Panc1 (cell line): ENCODE measurements at regions not wholly inside any gene's neighbourhood (a gene's known extent, or its start where the extent isn't known, plus 50 kb on each side); places are given as distances from the start of the nearest gene placed in this dataset.

Experiments used
- ATAC-seq: fragments of 200-7000 bp; cut with Tn5 transposase; 2 replicates; pipeline ENCODE4 v1.9.1; 2020; ENCODE audit warnings: mild to moderate bottlenecking, moderate library complexity
- BruUV-seq: library from RNA; stranded (reverse); fragments of 400-500 nt; replicated peaks from 2 replicates; lab custom pipeline; 2021; lab: Mats Ljungman, UMichigan
- CTCF ChIA-PET: fragments of 300-600 bp; sonication (Branson Sonifier 250); formaldehyde crosslinking; loops from one replicate; lab custom pipeline; 2022; ENCODE audit warnings: antibody characterized with exemption; lab: Charles Lee
- POLR2A ChIA-PET: fragments of 300-600 bp; sonication (Branson Sonifier 250); formaldehyde crosslinking; loops from one replicate; lab custom pipeline; 2022; ENCODE audit warnings: antibody characterized with exemption; lab: Charles Lee
- DNase-seq: peaks from one replicate; pipeline ENCODE4 v3.0.0-alpha.2; 2010; ENCODE audit warnings: low read depth, low spot score
- H3K27ac ChIP-seq: 2 replicates; pipeline ENCODE4 v1.5.1; 2011; ENCODE audit warnings: mild to moderate bottlenecking, low read length, inconsistent platforms
- H3K27me3 ChIP-seq: fragments of 200-500 bp; sonication (Bioruptor generic); 2 replicates; pipeline ENCODE4 v1.6.0; 2014; ENCODE audit warnings: low read length, inconsistent platforms; ENCODE audit not compliant: control insufficient read depth, insufficient read depth
- H3K36me3 ChIP-seq: fragments of 200-500 bp; sonication (Bioruptor generic); 2 replicates; pipeline ENCODE4 v1.5.1; 2014; ENCODE audit warnings: inconsistent platforms, mild to moderate bottlenecking, low read length, moderate library complexity; ENCODE audit not compliant: control insufficient read depth, insufficient read depth
- H3K4me1 ChIP-seq: 2 replicates; pipeline ENCODE4 v1.5.1; 2011; ENCODE audit warnings: inconsistent platforms, mild to moderate bottlenecking, low read length, moderate library complexity; ENCODE audit not compliant: control insufficient read depth, insufficient read depth
- H3K4me3 ChIP-seq, 2 experiments: 2 replicates each; pipeline ENCODE4 v1.5.1; 2011 to 2012; ENCODE audit warnings: low read depth in 2 of 2, low read length in 2 of 2, mild to moderate bottlenecking in 2 of 2, inconsistent platforms in 1 of 2, moderate library complexity in 1 of 2
- H3K9me3 ChIP-seq: fragments of 200-500 bp; sonication (Bioruptor generic); 2 replicates; pipeline ENCODE4 v1.5.1; 2014; ENCODE audit warnings: low read depth, mild to moderate bottlenecking, inconsistent platforms, low read length, moderate library complexity; ENCODE audit not compliant: control insufficient read depth, insufficient read depth
- CTCF ChIP-seq: fragments of 450-650 bp; IDR thresholded peaks from 2 replicates; pipeline ENCODE4 v1.5.1; 2017; ENCODE audit warnings: mild to moderate bottlenecking
- POLR2AphosphoS5 ChIP-seq: IDR thresholded peaks from 2 replicates; pipeline ENCODE4 v1.6.1; 2012; ENCODE audit warnings: mild to moderate bottlenecking, low read depth, low read length, moderate library complexity
- REST ChIP-seq, 2 experiments: IDR thresholded peaks; 2 replicates each; pipeline ENCODE4 v1.6.1; 2011 to 2012; ENCODE audit warnings: low read depth in 2 of 2, control low read depth in 1 of 2, low read length in 1 of 2, mild to moderate bottlenecking in 1 of 2, moderate library complexity in 1 of 2; ENCODE audit not compliant: insufficient read depth in 1 of 2
- SIN3A ChIP-seq: IDR thresholded peaks from 2 replicates; pipeline ENCODE4 v1.6.1; 2012; ENCODE audit warnings: low read depth, mild to moderate bottlenecking, low read length, moderate library complexity, borderline replicate concordance; ENCODE audit not compliant: insufficient read depth
- TCF7L2 ChIP-seq: IDR thresholded peaks from 2 replicates; pipeline ENCODE4 v1.6.1; 2011; ENCODE audit warnings: mild to moderate bottlenecking, low read depth, low read length, inconsistent platforms
- in situ Hi-C: cut with HindIII; loops from 2 replicates; pipeline ENCODE4 v1.10.0; 2016; ENCODE audit warnings: low sequenced_read_pairs, low pct_unique_long_range_greater_than_20kb
- intact Hi-C: fragments of 100-400 bp; cut with micrococcal nuclease; formaldehyde crosslinking; loops from one replicate; pipeline ENCODE4 v1.10.0; 2022; ENCODE audit not compliant: unreplicated experiment

- ATAC-seq (peak; percentile 83), DNase-seq (peak; percentile 61)
- POLR2A ChIA-PET: no interaction called here
- CTCF ChIA-PET: interaction anchor here (0.6 to 0.7 kb wide), 3 partner anchors 34 to 680 kb away, joined by 3 to 4 read pairs (median 3); partner anchors contain the start of gene TAS2R8
- in situ Hi-C loops (no loop called here), intact Hi-C loops (loop anchor here (2.0 to 5.0 kb wide), 2 partner anchors 260 to 716 kb away; no protein-coding TSS in a partner anchor)
- 0 out of 2 replicates have a peak, but pooled peaks cover 1% of the 10 kb centered on the region for H3K27me3 ChIP-seq
- no peak overlapping the region; a peak in 1 of 4 replicates for H3K4me3 ChIP-seq
- TF ChIP-seq CTCF (peak; percentile 91), TCF7L2 (no peak)
- no TSS peak for BruUV-seq
- no peaks in the 10 kb centered on the region for H3K9me3 ChIP-seq
- 0 out of 2 replicates have a peak, but pooled peaks cover 4% of the 10 kb centered on the region for H3K4me1 ChIP-seq
- H3K36me3 ChIP-seq: no peaks in the 10 kb centered on the region
- H3K27ac ChIP-seq: no peak overlapping the region
Measured at GRCh38 chr12:11486623-11487444, 91.5 kb upstream of the PRB2 start.

GRCh38 chr12:11496157-11496851 lies 100.9 kb upstream of the PRB2 start:
- DNase-seq (no peak), ATAC-seq (no peak)
- Histone ChIP-seq H3K27me3 (peaks cover 5% of the 10 kb centered on the region; the same call in 1 of the 2 replicates), H3K4me1 (no peaks in the 10 kb centered on the region), H3K4me3 (no peak overlapping the region), H3K9me3 (no peaks in the 10 kb centered on the region), H3K36me3 (no peaks in the 10 kb centered on the region), H3K27ac (no peak overlapping the region)
- POLR2A ChIA-PET: interaction anchor here (0.5 to 0.6 kb wide), 2 partner anchors 8 to 325 kb away, joined by 3 to 4 read pairs; no protein-coding TSS in a partner anchor
- in situ Hi-C loops (no loop called here), intact Hi-C loops (no loop called here)
- CTCF ChIA-PET: no interaction called here
- BruUV-seq: no TSS peak
- TF ChIP-seq REST (IDR thresholded peaks at IDR 0.05; ENCODE audit: insufficient read depth in 1 of 2, low read depth in 2 of 2, low read length in 1 of 2) (no peak), POLR2AphosphoS5 (no peak), CTCF (no peak), TCF7L2 (no peak), SIN3A (no peak)
